BE2C (cell line): ENCODE measurements at regions not wholly inside any gene's neighbourhood (a gene's known extent, or its start where the extent isn't known, plus 50 kb on each side); places are given as distances from the start of the nearest gene placed in this dataset.
"Not testable (repeated sequence)": the region's sequence is repeated elsewhere in the genome, so short reads cannot be mapped to it uniquely, and the experiment has no call there.

ENCODE experiments used
- DNase-seq: peaks from one replicate; pipeline ENCODE4 v3.0.0-alpha.2; 2020
- H3K27me3 ChIP-seq: fragments of 250-450 bp; sonication (Bioruptor Pico); 2 replicates; pipeline ENCODE4 v1.5.1; 2020; ENCODE audit warnings: mild to moderate bottlenecking
- H3K36me3 ChIP-seq: fragments of 250-450 bp; sonication (Bioruptor Pico); 2 replicates; pipeline ENCODE4 v1.5.1; 2020; ENCODE audit warnings: mild to moderate bottlenecking
- H3K4me1 ChIP-seq: fragments of 250-450 bp; sonication (Bioruptor Pico); 2 replicates; pipeline ENCODE4 v1.5.1; 2020
- H3K4me3 ChIP-seq: 2 replicates; pipeline ENCODE4 v1.5.1; 2011; ENCODE audit warnings: low read depth, low read length
- H3K9me3 ChIP-seq: fragments of 250-450 bp; sonication (Bioruptor Pico); 2 replicates; pipeline ENCODE4 v1.5.1; 2020
- CTCF ChIP-seq: IDR thresholded peaks from 2 replicates; pipeline ENCODE4 v1.5.1; 2012; ENCODE audit warnings: mild to moderate bottlenecking, low read depth, low read length

GRCh38 chrX:10469-11458, 270.4 kb upstream of the PLCXD1 start:
- H3K9me3 ChIP-seq, H3K36me3 ChIP-seq, H3K4me1 ChIP-seq, DNase-seq, H3K27me3 ChIP-seq, H3K4me3 ChIP-seq: not testable (repeated sequence)

- not testable (repeated sequence) for H3K36me3 ChIP-seq, H3K27me3 ChIP-seq, DNase-seq, H3K4me1 ChIP-seq, H3K4me3 ChIP-seq, H3K9me3 ChIP-seq
Observed at GRCh38 chrX:13821-14443, 267.2 kb upstream of the PLCXD1 start.

GRCh38 chrX:14452-14851, 266.7 kb upstream of the PLCXD1 start:
- H3K4me1 ChIP-seq, H3K9me3 ChIP-seq, H3K27me3 ChIP-seq, H3K36me3 ChIP-seq, H3K4me3 ChIP-seq, DNase-seq: not testable (repeated sequence)

- not testable (repeated sequence) for H3K9me3 ChIP-seq, H3K27me3 ChIP-seq, H3K36me3 ChIP-seq, H3K4me3 ChIP-seq, H3K4me1 ChIP-seq
- peak; percentile 71 for DNase-seq
Observed at GRCh38 chrX:18768-19454, 262.3 kb upstream of the PLCXD1 start.

- H3K36me3 ChIP-seq, result not testable (repeated sequence)
Observed at GRCh38 chrX:19455-19827, 261.7 kb upstream of the PLCXD1 start.

GRCh38 chrX:19912-20571, 261.1 kb upstream of the PLCXD1 start:
- no peaks in the 10 kb centered on the region for H3K36me3 ChIP-seq
- no peaks in the 10 kb centered on the region for H3K4me1 ChIP-seq
- peak overlapping the region; percentile 28; the same call in 1 of the 2 replicates for H3K4me3 ChIP-seq
- no peak for TF ChIP-seq CTCF
- no peaks in the 10 kb centered on the region for H3K27me3 ChIP-seq
- DNase-seq, result peak; percentile 21
- no peaks in the 10 kb centered on the region for H3K9me3 ChIP-seq

More at GRCh38 chrX:19455-19827, 261.7 kb upstream of the PLCXD1 start:
- H3K9me3 ChIP-seq, H3K4me1 ChIP-seq, H3K27me3 ChIP-seq, DNase-seq, H3K4me3 ChIP-seq: not testable (repeated sequence)

- H3K9me3 ChIP-seq, H3K36me3 ChIP-seq, H3K27me3 ChIP-seq, H3K4me1 ChIP-seq, DNase-seq, H3K4me3 ChIP-seq: not testable (repeated sequence)
Observed at GRCh38 chrX:24139-24538, 257.0 kb upstream of the PLCXD1 start.
